HG03045 (cell line): ENCODE measurements at regions not wholly inside any gene's neighbourhood (a gene's known extent, or its start where the extent isn't known, plus 50 kb on each side); places are given as distances from the start of the nearest gene placed in this dataset.

Experiments used
- ATAC-seq: cut with Tn5 transposase; IDR thresholded peaks from one replicate; pipeline ENCODE4 v1.9.1; 2021; ENCODE audit warnings: mild to moderate bottlenecking, moderate library complexity; ENCODE audit not compliant: unreplicated experiment

GRCh38 chr11:115860246-115860645 lies 356.0 kb upstream of the CADM1 start:
- ATAC-seq, result no peak

- ATAC-seq, result no peak
These were observed 344.4 kb upstream of the CADM1 start for GRCh38 chr11:115848611-115849010.

GRCh38 chr11:115848080-115848479 lies 343.9 kb upstream of the CADM1 start:
- ATAC-seq, result no peak

- no peak for ATAC-seq
These were observed 341.7 kb upstream of the CADM1 start for GRCh38 chr11:115845872-115846271.

GRCh38 chr11:115843685-115844084 lies 339.5 kb upstream of the CADM1 start:
- no peak for ATAC-seq

- ATAC-seq, result no peak
These were observed 338.9 kb upstream of the CADM1 start for GRCh38 chr11:115843111-115843510.

GRCh38 chr11:115820026-115820425 lies 315.8 kb upstream of the CADM1 start:
- ATAC-seq, result no peak

GRCh38 chr11:115819014-115819413 lies 314.8 kb upstream of the CADM1 start:
- ATAC-seq, result no peak

- no peak for ATAC-seq
These were observed 313.7 kb upstream of the CADM1 start for GRCh38 chr11:115817844-115818468.

GRCh38 chr11:115808351-115808940 lies 304.2 kb upstream of the CADM1 start:
- no peak for ATAC-seq

GRCh38 chr11:115806056-115806455 lies 301.8 kb upstream of the CADM1 start:
- ATAC-seq, result no peak

GRCh38 chr11:115803073-115803740 lies 299.0 kb upstream of the CADM1 start:
- no peak for ATAC-seq

- no peak for ATAC-seq
These were observed 298.4 kb upstream of the CADM1 start for GRCh38 chr11:115802641-115803040.

GRCh38 chr11:115792903-115793302 lies 288.7 kb upstream of the CADM1 start:
- ATAC-seq, result no peak

GRCh38 chr11:115787302-115787701 lies 283.1 kb upstream of the CADM1 start:
- ATAC-seq, result no peak

- ATAC-seq, result no peak
These were observed 280.7 kb upstream of the CADM1 start for GRCh38 chr11:115784796-115785521.

GRCh38 chr11:115780646-115781362 lies 276.6 kb upstream of the CADM1 start:
- no peak for ATAC-seq

GRCh38 chr11:115778928-115779650 lies 274.9 kb upstream of the CADM1 start:
- ATAC-seq, result no peak

- no peak for ATAC-seq
These were observed 272.7 kb upstream of the CADM1 start for GRCh38 chr11:115776916-115777315.

- ATAC-seq, result no peak
These were observed 271.6 kb upstream of the CADM1 start for GRCh38 chr11:115775846-115776245.
